ENCODE measurements at regions not wholly inside any gene's neighbourhood (a gene's known extent, or its start where the extent isn't known, plus 50 kb on each side); places are given as distances from the start of the nearest gene placed in this dataset.

DNA sequence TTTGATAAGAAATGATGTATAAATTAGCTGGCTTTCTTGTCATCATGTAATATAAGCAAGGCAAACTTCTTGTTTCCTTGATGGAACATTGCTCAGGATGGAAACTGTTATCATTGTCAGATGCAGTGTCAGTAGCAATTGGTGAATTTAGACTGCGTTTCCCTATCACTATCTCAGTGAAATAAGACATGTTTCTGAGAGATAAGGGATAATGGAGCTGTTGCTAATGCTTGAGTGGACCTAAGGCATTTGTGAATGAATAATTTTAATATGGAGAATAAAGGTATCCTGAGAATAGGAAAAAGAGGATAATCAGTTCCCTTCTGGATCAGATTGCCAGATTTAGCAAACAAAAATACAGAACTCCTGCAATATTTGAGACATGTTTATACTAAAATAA is 160.9 kb downstream of the HLX start:
- no peak for DNase-seq (ENCODE audit: low read depth in 2 of 2)
- Histone ChIP-seq H2AFZ (ENCODE audit: low read length) (no peak overlapping the region), H3K9ac (ENCODE audit: insufficient read depth, low read length) (no peak overlapping the region), H3K4me1 (ENCODE audit: control insufficient read depth, extremely low read depth, insufficient read depth, low read length) (peaks cover 3% of the 10 kb centered on the region), H3K27me3 (ENCODE audit: control insufficient read depth, insufficient read depth, low read length) (no peaks in the 10 kb centered on the region), H3K36me3 (ENCODE audit: control insufficient read depth, insufficient read depth, low read length) (no peaks in the 10 kb centered on the region), H3K9me3 (ENCODE audit: control insufficient read depth, insufficient read depth, low read depth, low read length) (no peaks in the 10 kb centered on the region), H3K4me3 (replicated peaks in 1 of 4; ENCODE audit: control extremely low read depth in 1 of 4, insufficient read depth in 1 of 4, low read depth in 3 of 4, low read length in 4 of 4) (no peak overlapping the region), H3K79me2 (ENCODE audit: control insufficient read depth, insufficient read depth, low read length) (no peaks in the 10 kb centered on the region), H4K20me1 (ENCODE audit: control insufficient read depth, extremely low read depth, insufficient read depth, low read length) (no peaks in the 10 kb centered on the region), H3K27ac (ENCODE audit: insufficient read depth, low read length) (no peak overlapping the region), H3K4me2 (ENCODE audit: extremely low read depth, insufficient read depth, low read length) (no peak overlapping the region)
- TF ChIP-seq, protein P1, sequence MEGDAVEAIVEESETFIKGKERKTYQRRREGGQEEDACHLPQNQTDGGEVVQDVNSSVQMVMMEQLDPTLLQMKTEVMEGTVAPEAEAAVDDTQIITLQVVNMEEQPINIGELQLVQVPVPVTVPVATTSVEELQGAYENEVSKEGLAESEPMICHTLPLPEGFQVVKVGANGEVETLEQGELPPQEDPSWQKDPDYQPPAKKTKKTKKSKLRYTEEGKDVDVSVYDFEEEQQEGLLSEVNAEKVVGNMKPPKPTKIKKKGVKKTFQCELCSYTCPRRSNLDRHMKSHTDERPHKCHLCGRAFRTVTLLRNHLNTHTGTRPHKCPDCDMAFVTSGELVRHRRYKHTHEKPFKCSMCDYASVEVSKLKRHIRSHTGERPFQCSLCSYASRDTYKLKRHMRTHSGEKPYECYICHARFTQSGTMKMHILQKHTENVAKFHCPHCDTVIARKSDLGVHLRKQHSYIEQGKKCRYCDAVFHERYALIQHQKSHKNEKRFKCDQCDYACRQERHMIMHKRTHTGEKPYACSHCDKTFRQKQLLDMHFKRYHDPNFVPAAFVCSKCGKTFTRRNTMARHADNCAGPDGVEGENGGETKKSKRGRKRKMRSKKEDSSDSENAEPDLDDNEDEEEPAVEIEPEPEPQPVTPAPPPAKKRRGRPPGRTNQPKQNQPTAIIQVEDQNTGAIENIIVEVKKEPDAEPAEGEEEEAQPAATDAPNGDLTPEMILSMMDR (conservative IDR thresholded peaks at IDR 0.05 in 1 of 2, IDR thresholded peaks at IDR 0.05 in 1 of 2; ENCODE audit: low read depth in 1 of 2, low read length in 2 of 2), result no peak
- no peak for TF ChIP-seq EZH2 (IDR thresholded peaks at IDR 0.05; ENCODE audit: low read length, missing control alignments)

DNA sequence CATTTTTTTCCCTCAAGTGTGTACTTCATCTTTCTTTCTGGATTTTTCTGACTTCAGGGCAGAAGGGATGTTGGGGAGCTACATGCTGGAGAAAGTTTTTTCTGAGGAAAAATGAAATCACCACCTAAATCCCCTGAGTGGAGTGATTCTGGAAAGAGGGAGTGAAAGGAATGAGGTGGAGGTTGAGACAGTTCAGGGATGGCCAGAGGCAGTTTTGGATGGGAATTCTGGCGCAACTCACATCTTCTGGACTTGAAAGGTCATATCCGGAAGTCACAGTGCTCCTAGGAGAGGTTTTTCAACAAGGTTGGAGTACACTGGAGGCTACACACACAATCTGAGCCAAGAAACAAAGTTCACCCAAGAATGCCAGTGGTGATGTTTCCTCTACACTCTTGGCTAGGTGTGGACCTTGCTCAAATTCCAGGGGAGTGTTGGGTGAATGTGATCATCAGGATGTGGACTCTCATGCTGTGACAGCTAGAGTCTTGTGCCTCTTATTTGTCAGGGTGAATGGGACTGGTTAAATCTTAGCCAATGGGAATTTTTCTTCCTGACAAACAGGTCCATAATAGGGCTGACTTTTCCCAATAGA is 161.5 kb downstream of the HLX start:
- Histone ChIP-seq H3K4me1 (ENCODE audit: control insufficient read depth, extremely low read depth, insufficient read depth, low read length) (peaks cover 3% of the 10 kb centered on the region), H3K27ac (ENCODE audit: insufficient read depth, low read length) (no peak overlapping the region), H4K20me1 (ENCODE audit: control insufficient read depth, extremely low read depth, insufficient read depth, low read length) (no peaks in the 10 kb centered on the region), H3K27me3 (ENCODE audit: control insufficient read depth, insufficient read depth, low read length) (no peaks in the 10 kb centered on the region), H3K79me2 (ENCODE audit: control insufficient read depth, insufficient read depth, low read length) (no peaks in the 10 kb centered on the region), H3K4me3 (replicated peaks in 1 of 4; ENCODE audit: control extremely low read depth in 1 of 4, insufficient read depth in 1 of 4, low read depth in 3 of 4, low read length in 4 of 4) (no peak overlapping the region), H3K9ac (ENCODE audit: insufficient read depth, low read length) (no peak overlapping the region), H3K9me3 (ENCODE audit: control insufficient read depth, insufficient read depth, low read depth, low read length) (no peaks in the 10 kb centered on the region), H3K36me3 (ENCODE audit: control insufficient read depth, insufficient read depth, low read length) (no peaks in the 10 kb centered on the region), H3K4me2 (ENCODE audit: extremely low read depth, insufficient read depth, low read length) (no peak overlapping the region), H2AFZ (ENCODE audit: low read length) (no peak overlapping the region)
- DNase-seq (ENCODE audit: low read depth in 2 of 2), result no peak
- TF ChIP-seq, protein P1 (conservative IDR thresholded peaks at IDR 0.05 in 1 of 2, IDR thresholded peaks at IDR 0.05 in 1 of 2; ENCODE audit: low read depth in 1 of 2, low read length in 2 of 2), result no peak
- TF ChIP-seq EZH2 (IDR thresholded peaks at IDR 0.05; ENCODE audit: low read length, missing control alignments), result no peak

DNA sequence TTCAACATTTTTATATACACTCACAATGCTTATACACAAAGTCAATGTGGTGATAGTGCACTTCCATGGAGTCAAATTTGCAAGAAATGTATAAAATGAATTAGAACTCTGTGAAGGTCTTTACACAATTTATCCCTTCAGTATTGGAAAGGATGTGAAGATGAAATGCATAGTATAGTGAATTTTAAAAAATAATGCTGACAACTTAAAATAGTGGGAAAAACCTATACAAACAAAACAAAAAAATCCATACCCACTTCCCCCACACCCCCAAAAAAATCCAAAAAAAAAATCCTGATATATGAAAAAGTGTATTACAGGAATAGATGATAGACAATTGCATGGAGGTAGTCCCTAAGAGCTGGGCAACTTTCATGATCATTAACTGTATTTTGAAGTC is 165.3 kb downstream of the HLX start:
- TF ChIP-seq, protein P1 (conservative IDR thresholded peaks at IDR 0.05 in 1 of 2, IDR thresholded peaks at IDR 0.05 in 1 of 2; ENCODE audit: low read depth in 1 of 2, low read length in 2 of 2), result no peak
- no peak for TF ChIP-seq EZH2 (IDR thresholded peaks at IDR 0.05; ENCODE audit: low read length, missing control alignments)
- H3K4me1 ChIP-seq (ENCODE audit: control insufficient read depth, extremely low read depth, insufficient read depth, low read length), result peaks cover 2% of the 10 kb centered on the region
- H3K9ac ChIP-seq (ENCODE audit: insufficient read depth, low read length), result no peak overlapping the region
- no peak for DNase-seq (ENCODE audit: low read depth in 2 of 2)
- H2AFZ ChIP-seq (ENCODE audit: low read length), result no peak overlapping the region
- no peak overlapping the region for H3K27ac ChIP-seq (ENCODE audit: insufficient read depth, low read length)
- no peaks in the 10 kb centered on the region for H3K9me3 ChIP-seq (ENCODE audit: control insufficient read depth, insufficient read depth, low read depth, low read length)
- no peak overlapping the region for H3K4me2 ChIP-seq (ENCODE audit: extremely low read depth, insufficient read depth, low read length)
- H4K20me1 ChIP-seq (ENCODE audit: control insufficient read depth, extremely low read depth, insufficient read depth, low read length), result no peaks in the 10 kb centered on the region
- H3K4me3 ChIP-seq (replicated peaks in 1 of 4; ENCODE audit: control extremely low read depth in 1 of 4, insufficient read depth in 1 of 4, low read depth in 3 of 4, low read length in 4 of 4), result no peak overlapping the region
- no peaks in the 10 kb centered on the region for H3K79me2 ChIP-seq (ENCODE audit: control insufficient read depth, insufficient read depth, low read length)
- no peaks in the 10 kb centered on the region for H3K36me3 ChIP-seq (ENCODE audit: control insufficient read depth, insufficient read depth, low read length)
- H3K27me3 ChIP-seq (ENCODE audit: control insufficient read depth, insufficient read depth, low read length), result no peaks in the 10 kb centered on the region
